Thyroid gland (tissue), 4 donors: ENCODE measurements at regions not wholly inside any gene's neighbourhood (a gene's known extent, or its start where the extent isn't known, plus 50 kb on each side); places are given as distances from the start of the nearest gene placed in this dataset.
"Not testable (repeated sequence)": the region's sequence is repeated elsewhere in the genome, so short reads cannot be mapped to it uniquely, and the experiment has no call there.

Source experiments
- DNase-seq, 2 donors: peaks; one replicate each; pipeline ENCODE4 v3.0.0-alpha.2; 2019
- H3K27ac ChIP-seq, 3 donors: fragments of 200-600 bp; sonication (generic); 1 replicate in 2 of 3; 2 replicates in 1 of 3; pipeline ENCODE4 v1.5.1; 2016 to 2019; ENCODE audit warnings: mild to moderate bottlenecking in 1 of 3, moderate library complexity in 1 of 3
- H3K27me3 ChIP-seq: fragments of 200-600 bp; sonication (generic); one replicate; pipeline ENCODE4 v1.5.1; 2019
- H3K36me3 ChIP-seq, 2 donors: fragments of 200-600 bp; sonication (generic); one replicate each; pipeline ENCODE4 v1.5.1; 2016 to 2019
- H3K4me1 ChIP-seq, 2 donors: fragments of 200-600 bp; sonication (generic); one replicate each; pipeline ENCODE4 v1.5.1; 2017 to 2019
- H3K4me3 ChIP-seq, 3 donors: fragments of 200-600 bp; sonication (generic); replicated peaks in 1 of 3; 1 replicate in 2 of 3; 2 replicates in 1 of 3; pipeline ENCODE4 v1.5.1; 2016; ENCODE audit warnings: mild to moderate bottlenecking in 1 of 3
- H3K9me3 ChIP-seq: fragments of 200-600 bp; sonication (generic); one replicate; pipeline ENCODE4 v1.5.1; 2017
- POLR2A ChIP-seq, 2 donors: fragments of 450-650 bp; IDR thresholded peaks; one replicate each; pipeline ENCODE4 v1.6.1; 2017; ENCODE audit warnings: antibody characterized with exemption in 2 of 2, mild to moderate bottlenecking in 2 of 2, moderate library complexity in 1 of 2
- WGBS, 2 donors: methylation state at CpG; one replicate each; pipeline ENCODE4 v1.1.5; 2017; 5-methylcytosine and 5-hydroxymethylcytosine counted together
- intact Hi-C: fragments of 100-400 bp; cut with DNase I; formaldehyde crosslinking; loops from one replicate; pipeline ENCODE4 v1.15.1; 2023
- TF ChIP-seq, protein P1 (sequence below), 6 experiments: fragments of 200-600 bp in 3 of 6; fragments of 450-650 bp in 3 of 6; sonication (generic) in 3 of 6; IDR thresholded peaks; one replicate each; pipeline ENCODE4 v1.5.1; 2016 to 2019; ENCODE audit warnings: antibody characterized with exemption in 6 of 6, mild to moderate bottlenecking in 2 of 6, inconsistent platforms in 1 of 6, moderate library complexity in 1 of 6

DNA sequence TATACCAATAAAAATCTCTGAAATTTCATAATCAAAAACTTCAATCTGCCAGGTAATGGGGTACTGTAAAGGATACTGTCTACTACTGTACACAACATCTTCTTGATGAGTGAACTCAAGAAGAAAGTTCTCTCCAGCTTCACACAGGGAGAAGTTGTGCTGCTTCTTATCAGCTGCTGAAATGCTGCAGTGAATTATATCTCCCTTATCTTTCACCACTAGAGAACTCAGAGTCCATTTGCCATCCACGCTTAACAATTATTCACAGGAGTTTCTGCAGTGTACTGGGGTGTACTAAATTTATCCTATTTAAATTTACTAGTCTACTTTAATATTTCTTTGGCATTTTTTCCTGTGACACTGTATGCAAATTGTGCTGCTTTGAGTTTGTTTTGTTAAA, 384.8 kb downstream of the TFAP2B start:
- H3K36me3 ChIP-seq = no peaks in the 10 kb centered on the region
- intact Hi-C loops = no loop called here
- no peak overlapping the region for H3K27ac ChIP-seq
- TF ChIP-seq, protein P1, sequence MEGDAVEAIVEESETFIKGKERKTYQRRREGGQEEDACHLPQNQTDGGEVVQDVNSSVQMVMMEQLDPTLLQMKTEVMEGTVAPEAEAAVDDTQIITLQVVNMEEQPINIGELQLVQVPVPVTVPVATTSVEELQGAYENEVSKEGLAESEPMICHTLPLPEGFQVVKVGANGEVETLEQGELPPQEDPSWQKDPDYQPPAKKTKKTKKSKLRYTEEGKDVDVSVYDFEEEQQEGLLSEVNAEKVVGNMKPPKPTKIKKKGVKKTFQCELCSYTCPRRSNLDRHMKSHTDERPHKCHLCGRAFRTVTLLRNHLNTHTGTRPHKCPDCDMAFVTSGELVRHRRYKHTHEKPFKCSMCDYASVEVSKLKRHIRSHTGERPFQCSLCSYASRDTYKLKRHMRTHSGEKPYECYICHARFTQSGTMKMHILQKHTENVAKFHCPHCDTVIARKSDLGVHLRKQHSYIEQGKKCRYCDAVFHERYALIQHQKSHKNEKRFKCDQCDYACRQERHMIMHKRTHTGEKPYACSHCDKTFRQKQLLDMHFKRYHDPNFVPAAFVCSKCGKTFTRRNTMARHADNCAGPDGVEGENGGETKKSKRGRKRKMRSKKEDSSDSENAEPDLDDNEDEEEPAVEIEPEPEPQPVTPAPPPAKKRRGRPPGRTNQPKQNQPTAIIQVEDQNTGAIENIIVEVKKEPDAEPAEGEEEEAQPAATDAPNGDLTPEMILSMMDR (IDR thresholded peaks at IDR 0.05) = no peak
- TF ChIP-seq POLR2A (IDR thresholded peaks at IDR 0.05) = no peak
- H3K4me1 ChIP-seq = no peaks in the 10 kb centered on the region
- no peaks in the 10 kb centered on the region for H3K27me3 ChIP-seq
- H3K4me3 ChIP-seq = no peak overlapping the region
- no peaks in the 10 kb centered on the region for H3K9me3 ChIP-seq
- 76 to 78% methylated on average over 1 of the region's 1 CpG for WGBS, 2 donors
- DNase-seq = no peak

DNA sequence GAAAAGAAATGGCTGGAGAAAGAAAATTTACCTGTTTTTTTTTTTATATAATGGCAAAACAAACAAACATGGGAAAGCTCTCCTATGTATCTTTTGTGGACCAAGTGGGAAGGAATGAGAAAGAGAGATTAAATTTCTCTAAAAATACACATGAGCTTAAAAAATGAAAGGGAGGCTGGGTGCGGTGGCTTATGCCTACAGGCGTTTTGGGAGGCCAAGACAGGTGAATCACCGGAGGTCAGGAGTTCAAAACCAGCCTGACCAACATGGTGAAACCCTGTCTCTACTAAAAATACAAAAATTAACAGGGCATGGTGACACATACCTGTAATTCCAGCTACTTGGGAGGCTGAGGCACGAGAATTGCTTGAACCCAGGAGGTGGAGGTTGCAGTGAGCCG, 388.0 kb downstream of the TFAP2B start:
- 84 to 86% methylated on average over 5 of the region's 5 CpGs for WGBS, 2 donors
- H3K9me3 ChIP-seq, intact Hi-C loops, H3K4me1 ChIP-seq, DNase-seq, H3K27ac ChIP-seq, H3K27me3 ChIP-seq, H3K36me3 ChIP-seq, H3K4me3 ChIP-seq: not testable (repeated sequence)

DNA sequence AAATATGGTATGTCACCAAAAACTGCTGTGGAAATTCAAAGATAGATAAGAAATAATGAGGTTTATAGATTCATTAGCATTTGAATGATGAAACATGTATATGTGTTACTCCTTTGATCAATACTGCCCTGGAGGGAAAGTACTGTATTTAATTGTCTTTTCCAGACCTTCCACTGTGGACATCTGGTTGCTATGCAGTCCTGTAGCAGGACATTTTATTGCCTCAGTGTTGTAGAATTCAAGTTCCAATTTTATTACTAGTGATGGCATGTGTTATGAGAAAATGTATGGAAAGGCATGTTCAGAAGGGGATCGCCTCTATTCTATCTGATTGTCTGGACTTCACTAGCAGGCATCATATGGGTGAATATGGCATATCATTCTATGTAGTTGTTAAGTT, 391.0 kb downstream of the TFAP2B start:
- Histone ChIP-seq H3K4me3 (no peak overlapping the region), H3K27me3 (no peaks in the 10 kb centered on the region), H3K4me1 (no peaks in the 10 kb centered on the region), H3K36me3 (no peaks in the 10 kb centered on the region), H3K27ac (no peak overlapping the region), H3K9me3 (no peaks in the 10 kb centered on the region)
- TF ChIP-seq POLR2A (IDR thresholded peaks at IDR 0.05) = no peak
- TF ChIP-seq, protein P1 (IDR thresholded peaks at IDR 0.05) = no peak
- intact Hi-C loops = no loop called here
- 85% methylated on average over 1 of the region's 1 CpG for WGBS, 2 donors
- no peak for DNase-seq

DNA sequence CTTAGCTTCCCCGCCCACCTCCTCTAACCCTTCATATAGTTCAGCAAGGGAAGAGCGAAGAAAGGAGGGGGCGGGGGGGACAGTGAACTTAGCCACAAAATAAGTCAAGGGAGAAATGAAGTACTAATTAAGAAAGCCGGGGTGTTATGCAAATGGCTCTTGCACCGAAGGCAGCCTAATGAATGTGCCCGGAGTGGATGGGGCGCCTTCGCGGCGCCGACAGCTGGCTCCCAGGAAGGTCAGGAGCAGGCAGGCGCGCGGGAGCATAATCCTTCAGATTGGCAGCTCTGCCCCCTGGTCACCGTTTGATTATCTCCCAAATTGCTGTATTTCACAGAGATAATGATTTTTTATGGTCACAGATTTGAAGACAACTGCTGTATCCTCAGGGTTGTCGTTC, 395.1 kb downstream of the TFAP2B start:
- Histone ChIP-seq H3K27me3 (no peaks in the 10 kb centered on the region), H3K36me3 (no peaks in the 10 kb centered on the region), H3K27ac (no peak overlapping the region), H3K9me3 (no peaks in the 10 kb centered on the region), H3K4me3 (no peak overlapping the region), H3K4me1 (no peaks in the 10 kb centered on the region)
- intact Hi-C loops = no loop called here
- DNase-seq = no peak
- TF ChIP-seq POLR2A (IDR thresholded peaks at IDR 0.05) = no peak
- TF ChIP-seq, protein P1 (IDR thresholded peaks at IDR 0.05) = no peak
- 8 to 9% methylated on average over 16 of the region's 16 CpGs for WGBS, 2 donors

DNA sequence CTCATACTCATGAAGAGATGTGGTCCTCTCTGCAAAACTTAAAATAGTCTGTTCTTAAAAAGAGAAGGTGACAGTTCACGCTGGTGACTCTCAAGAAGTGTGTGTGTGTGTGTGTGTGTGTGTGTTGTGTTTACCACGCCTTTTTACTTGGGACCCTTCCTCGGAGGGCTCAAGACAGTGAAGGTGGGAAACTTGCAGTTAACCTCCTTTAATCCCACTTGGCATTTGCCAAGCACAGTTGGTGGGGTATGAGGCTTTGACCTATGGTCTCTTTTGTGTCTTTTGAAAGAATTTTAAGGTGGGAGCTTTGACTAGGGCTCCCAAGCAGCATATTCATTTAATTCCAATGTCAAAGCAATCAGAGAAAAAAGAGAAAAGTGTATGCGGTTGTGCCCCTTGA, 395.8 kb downstream of the TFAP2B start:
- Histone ChIP-seq H3K27ac (no peak overlapping the region), H3K4me1 (no peaks in the 10 kb centered on the region), H3K9me3 (no peaks in the 10 kb centered on the region), H3K36me3 (no peaks in the 10 kb centered on the region), H3K4me3 (no peak overlapping the region), H3K27me3 (no peaks in the 10 kb centered on the region)
- 49 to 55% methylated on average over 4 of the region's 4 CpGs for WGBS, 2 donors
- DNase-seq = no peak
- intact Hi-C loops = no loop called here
- TF ChIP-seq POLR2A (IDR thresholded peaks at IDR 0.05) = no peak
- TF ChIP-seq, protein P1 (IDR thresholded peaks at IDR 0.05) = no peak

DNA sequence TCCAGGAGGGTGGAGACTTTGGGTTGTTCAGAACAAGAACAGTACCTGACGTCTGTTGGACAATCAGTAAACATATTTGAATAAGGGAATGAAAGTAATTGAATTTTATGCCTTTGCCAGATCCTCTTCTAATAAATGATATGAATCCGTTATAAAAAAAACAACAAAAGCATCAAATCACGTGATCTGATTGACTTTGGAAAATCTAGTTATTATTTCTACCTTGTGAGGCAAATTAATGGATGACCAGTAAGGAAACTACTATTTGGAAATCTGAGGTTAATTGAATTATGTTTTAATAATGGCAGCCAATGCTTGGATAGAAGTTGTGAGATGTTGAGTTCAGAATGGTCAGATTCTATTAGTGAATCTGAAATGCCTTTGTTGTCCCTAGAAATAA, 399.5 kb downstream of the TFAP2B start:
- Histone ChIP-seq H3K36me3 (no peaks in the 10 kb centered on the region), H3K27me3 (no peaks in the 10 kb centered on the region), H3K9me3 (no peaks in the 10 kb centered on the region), H3K4me1 (no peaks in the 10 kb centered on the region), H3K4me3 (no peak overlapping the region), H3K27ac (no peak overlapping the region)
- intact Hi-C loops = no loop called here
- TF ChIP-seq POLR2A (IDR thresholded peaks at IDR 0.05) = no peak
- 88 to 90% methylated on average over 3 of the region's 3 CpGs for WGBS, 2 donors
- DNase-seq = no peak

DNA sequence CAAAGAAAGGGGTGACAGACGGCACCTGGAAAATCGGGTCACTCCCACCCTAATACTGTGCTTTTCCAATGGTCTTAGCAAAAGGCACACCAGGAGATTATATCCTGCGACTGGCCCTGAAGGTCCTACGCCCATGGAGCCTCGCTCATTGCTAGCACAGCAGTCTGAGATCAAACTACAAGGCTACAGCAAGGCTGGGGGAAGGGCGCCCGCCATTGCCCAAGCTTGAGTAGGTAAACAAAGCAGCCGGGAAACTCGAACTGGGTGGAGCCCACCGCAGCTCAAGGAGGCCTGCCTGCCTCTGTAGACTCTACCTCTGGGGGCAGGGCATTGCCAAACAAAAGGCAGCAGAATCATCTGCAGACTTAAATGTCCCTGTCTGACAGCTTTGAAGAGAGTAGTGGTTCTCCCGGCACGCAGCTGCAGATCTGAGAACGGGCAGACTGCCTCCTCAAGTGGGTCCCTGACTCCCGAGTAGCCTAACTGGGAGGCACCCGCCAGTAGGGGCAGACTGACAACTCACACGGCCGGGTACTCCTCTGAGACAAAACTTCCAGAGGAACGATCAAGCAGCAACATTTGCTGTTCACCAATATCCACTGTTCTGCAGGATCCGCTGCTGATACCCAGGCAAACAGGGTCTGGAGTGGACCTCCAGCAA, 406.0 kb downstream of the TFAP2B start:
- intact Hi-C loops, H3K27me3 ChIP-seq, H3K4me1 ChIP-seq, H3K4me3 ChIP-seq, H3K36me3 ChIP-seq, H3K9me3 ChIP-seq, DNase-seq, H3K27ac ChIP-seq: not testable (repeated sequence)
- WGBS, 2 donors = 79 to 85% methylated on average over 15 to 16 of the region's 19 CpGs
